NCI-H2107 (cell line): ENCODE measurements at regions not wholly inside any gene's neighbourhood (a gene's known extent, or its start where the extent isn't known, plus 50 kb on each side); places are given as distances from the start of the nearest gene placed in this dataset.
"Not testable (repeated sequence)": the region's sequence is repeated elsewhere in the genome, so short reads cannot be mapped to it uniquely, and the experiment has no call there.

Experiments used
- DNase-seq: peaks from one replicate; lab custom pipeline; 2025; lab: John Stamatoyannopoulos, UW

GRCh38 chr13:24995225-24995804 is 100.6 kb upstream of the PABPC3 start:
- peak; percentile 47 for DNase-seq

DNA sequence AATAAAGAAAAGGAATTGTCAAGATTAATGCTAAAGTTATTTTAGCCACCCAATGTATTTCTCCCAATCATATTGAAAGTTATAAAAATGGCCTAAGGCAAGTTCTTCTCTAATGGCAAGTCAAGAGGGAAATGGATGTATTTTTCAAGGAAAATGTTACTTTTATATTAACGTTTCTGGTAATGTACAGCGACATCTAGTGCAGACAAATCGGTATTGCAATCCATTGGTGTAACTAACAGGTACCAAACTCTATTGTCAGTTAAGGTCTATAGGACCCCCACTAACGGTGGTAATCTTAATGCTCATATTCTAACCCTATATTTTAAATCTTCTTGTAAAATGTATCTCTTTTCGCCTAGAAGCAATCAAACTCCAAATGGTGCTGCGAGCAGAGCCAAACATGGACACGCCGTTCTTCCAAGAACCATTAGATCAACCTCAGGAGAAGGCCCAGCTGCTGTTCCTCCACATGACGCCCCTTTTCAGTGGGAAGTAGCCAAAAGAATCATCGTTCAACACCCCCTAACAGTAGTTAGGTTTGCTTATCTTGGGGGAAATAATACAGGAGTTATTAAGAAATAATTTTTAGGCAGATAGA is 98.5 kb upstream of the PABPC3 start:
- DNase-seq, result no peak

DNA sequence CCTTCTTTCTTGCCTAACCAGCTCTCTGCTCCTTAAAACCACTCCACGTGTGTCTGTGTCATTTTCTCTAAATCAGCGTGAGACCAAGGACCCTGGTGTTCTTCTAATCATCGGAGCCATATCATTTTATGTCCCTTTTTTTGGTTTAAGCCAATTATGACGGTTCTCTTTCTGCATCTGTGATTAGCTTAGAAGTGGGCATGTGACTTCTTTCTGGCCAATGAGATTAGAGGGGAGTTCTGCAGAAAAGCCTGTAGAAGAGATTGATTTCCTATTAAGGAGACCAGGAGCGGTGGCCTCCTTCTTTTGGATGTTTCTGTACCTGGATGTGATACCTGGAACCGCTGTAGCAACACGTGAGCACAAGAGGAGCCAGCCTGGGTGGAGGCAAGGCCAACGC is 97.5 kb upstream of the PABPC3 start:
- DNase-seq, result no peak

- no peak for DNase-seq
Observed at GRCh38 chr13:25001476-25002206, 94.3 kb upstream of the PABPC3 start.

DNA sequence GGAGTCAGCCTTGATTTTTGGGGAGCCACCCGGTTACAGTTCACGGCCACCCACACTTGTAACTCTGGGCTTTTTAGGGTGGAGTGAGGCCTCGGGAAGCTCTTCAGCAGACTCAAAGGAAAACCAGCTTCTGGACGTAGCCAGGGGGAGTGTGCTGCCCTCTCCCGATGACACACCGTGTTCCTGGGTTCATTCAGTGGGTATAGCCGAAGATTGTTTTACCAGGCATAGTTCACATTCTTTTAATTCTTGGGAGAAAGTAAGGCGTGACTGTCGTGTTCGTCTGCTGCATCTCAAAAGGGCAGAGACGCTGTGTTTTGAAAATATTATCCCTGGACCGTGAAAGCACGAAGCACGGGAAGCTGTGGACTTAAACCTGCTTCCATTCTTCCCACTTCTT is 93.6 kb upstream of the PABPC3 start:
- DNase-seq, result not testable (repeated sequence)

- not testable (repeated sequence) for DNase-seq
Observed at GRCh38 chr13:25004489-25004888, 91.4 kb upstream of the PABPC3 start.

DNA sequence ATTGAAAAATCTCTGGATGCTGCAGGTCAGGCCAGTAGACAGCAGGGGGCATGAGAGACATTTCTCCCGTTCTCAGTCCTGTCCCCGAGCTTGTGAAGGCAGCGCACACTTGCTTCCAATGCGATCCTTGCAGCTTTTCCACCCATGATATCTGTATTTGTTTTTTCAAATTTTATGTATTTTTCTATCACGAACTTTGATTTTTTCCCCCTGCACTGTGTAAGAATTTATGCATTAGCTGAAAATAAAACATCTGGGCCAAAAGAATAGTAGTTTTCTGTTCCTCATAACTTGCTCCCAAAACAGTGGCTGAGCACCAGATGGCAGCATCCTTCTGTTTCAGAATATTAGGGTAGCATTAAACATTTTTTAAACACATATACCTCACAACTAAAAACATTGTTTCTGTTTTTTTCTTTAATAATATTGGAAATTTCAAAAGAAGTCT is 90.9 kb upstream of the PABPC3 start:
- not testable (repeated sequence) for DNase-seq

DNA sequence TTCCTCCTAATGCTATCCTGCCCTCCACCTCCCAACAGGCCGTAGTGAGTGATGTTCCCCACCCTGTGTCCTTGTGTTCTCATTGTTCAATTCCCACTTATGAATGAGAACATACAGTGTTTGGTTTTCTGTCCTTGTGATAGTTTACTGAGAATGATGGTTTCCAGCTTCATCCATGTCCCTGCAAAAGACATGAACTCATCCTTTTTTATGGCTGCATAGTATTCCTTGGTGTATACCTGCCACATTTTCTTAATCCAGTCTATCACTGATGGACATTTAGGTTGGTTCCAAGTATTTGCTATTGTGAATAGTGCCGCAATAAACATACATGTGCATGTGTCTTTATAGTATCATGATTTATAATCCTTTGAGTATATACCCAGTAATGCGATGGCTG is 88.5 kb upstream of the PABPC3 start:
- DNase-seq, result not testable (repeated sequence)

DNA sequence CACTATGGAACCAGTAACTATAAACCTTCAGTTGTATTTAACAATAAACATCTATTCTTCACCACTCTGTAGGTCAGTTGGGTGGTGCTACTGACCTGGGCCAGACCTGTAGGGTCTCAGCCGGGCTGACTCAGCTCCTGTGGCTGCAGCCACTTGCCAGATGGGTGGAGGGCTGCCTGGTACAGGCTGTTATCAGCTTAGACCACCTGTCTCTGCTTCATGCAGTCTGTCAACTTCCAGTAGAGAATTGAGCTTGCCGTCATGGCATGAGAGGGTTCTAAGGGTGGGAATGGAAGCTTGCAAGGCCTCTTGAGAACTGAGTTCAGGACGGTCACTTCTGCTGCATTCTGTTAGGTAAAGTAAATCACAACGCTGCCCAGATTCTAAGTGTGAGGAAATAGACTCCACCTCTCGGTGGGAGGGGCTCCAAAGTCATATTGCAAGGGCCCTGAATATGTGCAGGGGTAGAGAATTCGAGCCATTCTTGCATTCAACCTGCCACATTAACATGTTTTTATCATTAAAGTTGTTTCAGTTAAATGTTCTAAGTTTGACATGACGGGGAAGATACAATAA is 81.5 kb upstream of the PABPC3 start:
- DNase-seq, result not testable (repeated sequence)

DNA sequence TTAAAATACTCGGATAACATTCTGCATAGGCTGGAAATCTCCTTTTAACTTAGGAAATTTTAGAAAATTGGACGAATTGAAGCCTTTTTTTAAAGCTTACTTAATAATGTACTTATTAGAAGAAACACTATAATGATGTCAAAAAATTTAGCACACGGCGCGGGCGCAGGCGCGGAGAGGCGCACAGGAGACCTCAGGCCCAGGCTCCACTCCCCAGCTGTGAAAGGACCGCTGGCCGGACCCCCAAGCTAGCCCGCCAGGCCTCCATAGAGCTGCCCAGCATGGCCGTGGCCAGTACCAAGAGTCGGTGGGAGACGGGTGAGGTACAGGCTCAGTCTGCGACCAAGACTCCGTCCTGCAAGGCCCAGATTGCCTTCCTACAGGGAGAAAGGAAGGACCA is 78.8 kb upstream of the PABPC3 start:
- DNase-seq, result not testable (repeated sequence)

GRCh38 chr13:25017808-25018728 is 77.9 kb upstream of the PABPC3 start:
- DNase-seq, result peak; percentile 40

- DNase-seq, result no peak
Observed at GRCh38 chr13:25018729-25019115, 77.2 kb upstream of the PABPC3 start.

GRCh38 chr13:25019741-25020140 is 76.2 kb upstream of the PABPC3 start:
- not testable (repeated sequence) for DNase-seq

- no peak for DNase-seq
Observed at GRCh38 chr13:25024175-25024574, 71.8 kb upstream of the PABPC3 start.

GRCh38 chr13:25032160-25032559 is 63.8 kb upstream of the PABPC3 start:
- no peak for DNase-seq

DNA sequence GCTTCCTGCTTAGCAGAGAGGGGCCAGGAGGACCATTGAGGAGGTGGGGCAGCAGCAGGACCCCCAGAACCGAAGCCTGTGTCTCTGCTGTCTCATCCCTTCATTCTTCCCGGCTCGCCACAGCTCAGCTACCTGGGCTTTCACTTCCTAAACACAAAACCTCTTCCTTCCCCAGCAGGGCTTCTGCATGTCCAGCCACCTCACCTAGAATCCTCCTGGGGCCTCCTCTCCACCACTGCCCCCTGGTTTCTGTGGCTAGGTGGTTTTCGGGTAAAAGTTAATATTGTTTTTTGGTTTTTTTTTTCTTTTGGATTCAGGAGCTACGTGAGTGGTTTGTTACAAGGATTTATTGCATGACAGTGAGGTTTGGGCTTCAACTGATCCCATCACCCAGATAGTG is 61.8 kb upstream of the PABPC3 start:
- DNase-seq, result no peak

DNA sequence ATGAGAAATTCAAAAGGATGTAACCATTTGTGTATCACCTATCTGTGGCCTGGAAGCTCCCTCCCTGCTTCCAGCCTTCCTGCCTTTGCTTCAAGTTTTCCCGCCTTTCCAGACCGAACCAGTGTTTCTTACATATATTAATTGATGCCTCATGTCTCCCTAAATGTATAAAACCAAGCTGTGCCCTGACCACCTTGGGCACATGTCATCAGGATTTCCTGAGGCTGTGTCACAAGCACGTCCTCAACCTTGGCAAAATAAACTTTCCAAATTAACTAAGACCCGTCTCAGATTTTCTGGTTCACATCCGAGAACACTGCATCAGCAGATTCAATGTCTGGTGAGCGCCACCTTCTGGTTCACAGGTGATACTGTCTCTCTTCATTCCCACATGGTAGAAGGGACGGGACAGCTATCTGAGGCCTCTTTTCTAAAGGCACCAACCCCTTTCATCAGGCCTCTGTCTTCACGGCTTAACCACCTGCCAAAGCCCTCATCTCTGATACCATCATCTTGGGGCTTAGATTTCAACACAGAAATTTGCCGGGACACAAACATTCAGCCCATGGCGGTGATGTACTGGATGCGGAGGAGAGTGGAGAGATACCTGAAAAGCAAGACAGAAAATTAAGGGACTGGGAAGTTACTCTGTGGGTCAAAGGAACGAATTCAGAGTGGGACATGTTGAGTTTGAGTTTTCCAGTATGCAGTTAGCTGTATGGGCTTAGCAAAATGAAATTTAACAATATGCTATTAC is 58.7 kb upstream of the PABPC3 start:
- no peak for DNase-seq

GRCh38 chr13:25042151-25042865 is 53.6 kb upstream of the PABPC3 start:
- peak; percentile 43 for DNase-seq

GRCh38 chr13:25044071-25044470 is 51.9 kb upstream of the PABPC3 start:
- no peak for DNase-seq
